ENCODE measurements at regions not wholly inside any gene's neighbourhood (a gene's known extent, or its start where the extent isn't known, plus 50 kb on each side); places are given as distances from the start of the nearest gene placed in this dataset.

DNA sequence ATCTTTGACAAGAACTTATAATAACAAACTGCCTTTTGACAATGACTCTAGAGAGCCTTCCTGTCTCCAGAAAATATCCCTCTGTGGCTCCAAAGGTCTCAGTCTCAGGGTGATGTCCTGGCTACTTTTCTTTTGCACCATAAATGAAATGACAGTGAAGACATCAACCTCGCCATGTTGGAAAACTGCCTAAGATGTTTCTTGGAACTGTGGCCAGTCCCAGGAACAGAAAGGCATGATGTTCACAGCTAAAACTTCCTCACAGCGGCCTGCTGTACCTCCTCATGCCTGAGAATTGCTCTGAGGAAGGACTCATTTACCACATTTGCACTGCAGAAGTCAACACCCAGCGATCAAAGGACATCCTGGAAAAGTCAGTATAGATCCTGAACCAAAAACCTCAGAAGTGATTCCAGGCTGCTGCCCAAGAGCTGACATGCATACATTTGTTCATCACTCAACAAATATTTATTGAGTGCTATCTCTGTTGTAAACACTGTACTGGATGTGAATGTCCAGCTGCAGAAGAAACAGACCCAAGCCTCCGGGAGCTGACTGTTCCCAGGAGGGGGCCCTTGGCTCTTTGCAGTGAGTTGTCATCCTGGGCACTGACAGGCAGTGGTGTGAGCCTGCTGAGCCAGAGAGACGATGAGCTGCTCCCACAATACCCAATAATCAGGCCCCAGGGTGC is 64.3 kb upstream of the ACSL3 start:
- H3K27ac ChIP-seq, result no peak overlapping the region
- TF ChIP-seq, protein P1, sequence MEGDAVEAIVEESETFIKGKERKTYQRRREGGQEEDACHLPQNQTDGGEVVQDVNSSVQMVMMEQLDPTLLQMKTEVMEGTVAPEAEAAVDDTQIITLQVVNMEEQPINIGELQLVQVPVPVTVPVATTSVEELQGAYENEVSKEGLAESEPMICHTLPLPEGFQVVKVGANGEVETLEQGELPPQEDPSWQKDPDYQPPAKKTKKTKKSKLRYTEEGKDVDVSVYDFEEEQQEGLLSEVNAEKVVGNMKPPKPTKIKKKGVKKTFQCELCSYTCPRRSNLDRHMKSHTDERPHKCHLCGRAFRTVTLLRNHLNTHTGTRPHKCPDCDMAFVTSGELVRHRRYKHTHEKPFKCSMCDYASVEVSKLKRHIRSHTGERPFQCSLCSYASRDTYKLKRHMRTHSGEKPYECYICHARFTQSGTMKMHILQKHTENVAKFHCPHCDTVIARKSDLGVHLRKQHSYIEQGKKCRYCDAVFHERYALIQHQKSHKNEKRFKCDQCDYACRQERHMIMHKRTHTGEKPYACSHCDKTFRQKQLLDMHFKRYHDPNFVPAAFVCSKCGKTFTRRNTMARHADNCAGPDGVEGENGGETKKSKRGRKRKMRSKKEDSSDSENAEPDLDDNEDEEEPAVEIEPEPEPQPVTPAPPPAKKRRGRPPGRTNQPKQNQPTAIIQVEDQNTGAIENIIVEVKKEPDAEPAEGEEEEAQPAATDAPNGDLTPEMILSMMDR (conservative IDR thresholded peaks at IDR 0.05; ENCODE audit: low read depth), result no peak
- CTCF ChIA-PET, result interaction anchor here (0.6 to 1.6 kb wide), 15 partner anchors 8 to 785 kb away, joined by 3 to 7 read pairs (median 3); no protein-coding TSS in a partner anchor
- DNase-seq (ENCODE audit: low spot score), result no peak
- POLR2A ChIA-PET (ENCODE audit: low non-redundant PET), result interaction anchor here (0.6 kb wide), 1 partner anchor 111 kb away, joined by 7 read pairs; no protein-coding TSS in a partner anchor

DNA sequence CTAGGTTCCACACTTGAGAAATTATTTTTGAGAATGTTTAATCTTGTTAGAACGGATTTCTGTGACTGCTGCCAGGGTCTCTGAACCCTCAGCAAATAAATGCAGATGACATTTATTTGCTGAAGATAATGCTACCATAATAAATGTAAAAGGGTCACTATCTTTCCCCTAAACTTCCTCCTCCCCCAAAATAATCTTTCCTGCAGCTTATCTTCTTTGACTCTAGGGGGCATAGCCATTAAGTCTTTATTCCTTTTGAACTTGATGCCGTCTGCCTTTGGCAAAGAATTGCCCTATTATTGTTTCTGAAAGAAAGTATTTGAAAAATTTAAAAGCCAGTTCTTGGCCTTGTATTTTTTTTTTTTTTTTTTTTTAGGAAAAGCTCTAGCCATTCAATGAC is 63.6 kb upstream of the ACSL3 start:
- no peak overlapping the region for H3K27ac ChIP-seq
- CTCF ChIA-PET, result interaction anchor here (0.6 to 1.6 kb wide), 15 partner anchors 9 to 943 kb away, joined by 3 to 7 read pairs (median 4); no protein-coding TSS in a partner anchor
- TF ChIP-seq, protein P1 (conservative IDR thresholded peaks at IDR 0.05; ENCODE audit: low read depth), result peak; percentile 70
- DNase-seq (ENCODE audit: low spot score), result peak; percentile 62
- POLR2A ChIA-PET (ENCODE audit: low non-redundant PET), result no interaction called here

DNA sequence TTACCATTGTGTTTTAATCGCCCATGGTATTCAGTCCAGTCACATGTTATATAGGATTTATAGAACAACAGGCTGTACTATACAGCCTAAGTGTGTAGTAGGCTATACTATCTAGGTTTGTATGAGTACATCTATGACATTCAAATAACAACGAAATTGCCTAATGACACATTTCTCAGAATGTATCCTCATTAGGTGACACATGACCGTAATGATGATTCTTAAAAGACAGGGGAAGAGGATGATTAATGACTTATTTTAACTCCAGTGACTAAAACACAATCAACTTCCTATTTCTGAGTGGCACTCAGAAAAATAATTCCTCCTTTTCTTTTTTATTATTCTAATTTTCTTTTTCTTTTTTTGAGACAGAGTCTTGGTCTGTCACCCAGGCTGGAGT is 63.0 kb upstream of the ACSL3 start:
- ChIA-PET POLR2A (ENCODE audit: low non-redundant PET) (no interaction called here), CTCF (interaction anchor here (0.5 to 1.6 kb wide), 9 partner anchors 10 to 943 kb away, joined by 3 to 4 read pairs (median 3); no protein-coding TSS in a partner anchor)
- DNase-seq (ENCODE audit: low spot score), result no peak
- no peak overlapping the region for H3K27ac ChIP-seq
- TF ChIP-seq, protein P1 (conservative IDR thresholded peaks at IDR 0.05; ENCODE audit: low read depth), result no peak

DNA sequence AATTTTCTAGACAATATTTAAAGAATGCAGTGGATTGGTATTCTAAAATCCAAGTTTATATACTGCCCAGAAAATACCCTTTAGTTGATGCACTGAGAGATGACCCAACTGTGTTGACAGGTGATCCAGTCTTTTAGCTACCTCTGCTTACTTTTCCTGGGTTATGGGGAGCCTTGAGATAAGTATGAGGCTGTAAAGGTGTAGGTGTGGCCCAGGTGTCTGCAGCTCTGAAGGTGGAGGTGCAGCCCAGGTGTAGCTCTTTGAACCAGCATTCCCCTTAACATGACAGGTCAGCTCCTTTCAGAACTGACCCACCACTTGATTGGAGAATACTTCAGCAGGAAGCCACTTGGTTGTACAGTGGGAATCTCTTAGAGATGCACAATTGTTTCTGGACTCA is 62.3 kb upstream of the ACSL3 start:
- no peak overlapping the region for H3K27ac ChIP-seq
- POLR2A ChIA-PET (ENCODE audit: low non-redundant PET), result no interaction called here
- CTCF ChIA-PET, result interaction anchor here (0.5 to 1.1 kb wide), 4 partner anchors 43 to 101 kb away, joined by 3 to 4 read pairs (median 3); no protein-coding TSS in a partner anchor
- DNase-seq (ENCODE audit: low spot score), result no peak
- TF ChIP-seq, protein P1 (conservative IDR thresholded peaks at IDR 0.05; ENCODE audit: low read depth), result no peak

DNA sequence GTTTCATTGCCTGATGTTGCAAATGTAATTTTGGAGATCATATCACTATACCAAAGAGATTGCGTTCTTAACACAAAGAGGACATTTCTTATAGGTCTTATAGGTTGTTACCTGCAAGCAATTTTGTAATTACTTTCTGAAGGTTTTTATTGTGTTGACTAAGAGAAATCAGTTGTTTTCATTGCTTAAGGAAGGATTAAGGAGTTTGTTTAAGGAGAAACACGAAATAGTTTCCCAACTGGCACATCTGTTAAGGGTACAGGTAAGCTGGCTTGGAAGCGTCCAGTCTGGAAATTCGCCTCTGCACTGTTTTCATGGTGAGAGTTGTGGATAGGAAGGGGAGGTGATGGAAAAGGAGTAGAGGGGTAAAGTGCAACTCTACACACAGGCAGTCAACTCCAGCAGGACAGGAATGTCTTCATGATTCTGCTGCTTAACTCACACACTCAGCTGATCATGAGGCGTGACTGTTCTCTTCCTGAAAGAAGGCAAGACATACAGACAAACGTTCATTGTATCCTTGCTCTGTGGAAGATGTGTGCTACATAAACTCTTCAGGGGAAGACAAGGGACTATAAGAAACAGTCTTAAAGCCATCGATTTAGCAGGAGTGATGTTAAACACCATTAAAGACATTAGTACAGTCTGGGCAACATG is 61.4 kb upstream of the ACSL3 start:
- ChIA-PET CTCF (interaction anchor here (0.6 kb wide), 1 partner anchor 118 kb away, joined by 3 read pairs; no protein-coding TSS in a partner anchor), POLR2A (ENCODE audit: low non-redundant PET) (no interaction called here)
- TF ChIP-seq, protein P1 (conservative IDR thresholded peaks at IDR 0.05; ENCODE audit: low read depth), result no peak
- no peak for DNase-seq (ENCODE audit: low spot score)
- no peak overlapping the region for H3K27ac ChIP-seq

DNA sequence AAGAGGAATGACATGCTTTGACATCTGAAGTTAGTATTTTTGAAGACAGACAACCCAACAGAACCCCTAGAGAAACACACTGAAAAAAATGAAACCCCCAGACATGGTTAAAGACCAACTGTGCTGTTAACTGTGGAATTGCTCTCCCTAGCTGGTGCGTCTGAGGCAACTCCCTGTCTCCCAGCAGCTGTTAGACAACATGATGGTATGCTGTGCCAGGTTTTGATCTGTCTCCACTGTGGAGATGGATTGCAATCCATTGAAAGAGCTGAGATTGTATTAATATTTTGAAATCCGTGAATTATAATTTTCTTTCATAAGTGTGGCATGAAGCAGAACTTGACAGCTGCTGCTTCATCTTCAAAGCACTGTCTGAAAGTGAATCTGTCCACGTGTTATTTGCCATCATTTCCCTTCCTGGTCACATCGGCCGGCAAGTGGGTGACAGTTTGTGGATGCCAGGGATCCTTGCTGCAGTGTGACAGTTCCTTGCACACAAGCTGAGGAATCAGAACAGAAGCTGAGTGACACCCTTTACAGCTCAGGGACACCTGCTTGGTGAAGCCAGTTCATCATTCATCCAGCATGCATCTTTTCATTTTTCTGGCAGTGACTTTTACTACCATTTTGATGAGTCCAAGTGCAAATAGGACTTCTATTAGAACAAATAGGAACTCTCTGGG is 58.2 kb upstream of the ACSL3 start:
- TF ChIP-seq, protein P1 (conservative IDR thresholded peaks at IDR 0.05; ENCODE audit: low read depth), result no peak
- DNase-seq (ENCODE audit: low spot score), result no peak
- no peak overlapping the region for H3K27ac ChIP-seq
- POLR2A ChIA-PET (ENCODE audit: low non-redundant PET), result no interaction called here
- CTCF ChIA-PET, result no interaction called here

All from RWPE1 (cell line).